ENCODE measurements at regions not wholly inside any gene's neighbourhood (a gene's known extent, or its start where the extent isn't known, plus 50 kb on each side); places are given as distances from the start of the nearest gene placed in this dataset.

- Mint-ChIP-seq H3K4me1 (ENCODE audit: low read depth) (no peaks in the 10 kb centered on the region), H3K4me3 (no peak overlapping the region), H3K27ac (no peak overlapping the region), H3K36me3 (ENCODE audit: low read depth) (no peaks in the 10 kb centered on the region), H3K9me3 (no peaks in the 10 kb centered on the region), H3K27me3 (no peaks in the 10 kb centered on the region)
Observed at GRCh38 chr11:116424615-116425261, 348.0 kb downstream of the BUD13 start.

- H3K4me1 Mint-ChIP-seq (ENCODE audit: low read depth) = no peaks in the 10 kb centered on the region
- H3K27ac Mint-ChIP-seq = no peak overlapping the region
- no peaks in the 10 kb centered on the region for H3K36me3 Mint-ChIP-seq (ENCODE audit: low read depth)
- no peaks in the 10 kb centered on the region for H3K9me3 Mint-ChIP-seq
- no peaks in the 10 kb centered on the region for H3K27me3 Mint-ChIP-seq
- no peak overlapping the region for H3K4me3 Mint-ChIP-seq
Observed at GRCh38 chr11:116422956-116423600, 349.7 kb downstream of the BUD13 start.

GRCh38 chr11:116422556-116422955, 350.2 kb downstream of the BUD13 start:
- H3K4me1 Mint-ChIP-seq (ENCODE audit: low read depth) = no peaks in the 10 kb centered on the region
- no peak overlapping the region for H3K27ac Mint-ChIP-seq
- H3K27me3 Mint-ChIP-seq = no peaks in the 10 kb centered on the region

GRCh38 chr11:116421529-116422185, 351.1 kb downstream of the BUD13 start:
- Mint-ChIP-seq H3K4me1 (ENCODE audit: low read depth) (no peaks in the 10 kb centered on the region), H3K27me3 (no peaks in the 10 kb centered on the region), H3K36me3 (ENCODE audit: low read depth) (no peaks in the 10 kb centered on the region), H3K27ac (no peak overlapping the region), H3K9me3 (no peaks in the 10 kb centered on the region), H3K4me3 (no peak overlapping the region)

More at GRCh38 chr11:116422556-116422955, 350.2 kb downstream of the BUD13 start:
- no peaks in the 10 kb centered on the region for H3K9me3 Mint-ChIP-seq
- no peaks in the 10 kb centered on the region for H3K36me3 Mint-ChIP-seq (ENCODE audit: low read depth)
- H3K4me3 Mint-ChIP-seq = no peak overlapping the region

- no peaks in the 10 kb centered on the region for H3K4me1 Mint-ChIP-seq (ENCODE audit: low read depth)
- H3K9me3 Mint-ChIP-seq = no peaks in the 10 kb centered on the region
- no peaks in the 10 kb centered on the region for H3K27me3 Mint-ChIP-seq
- H3K36me3 Mint-ChIP-seq (ENCODE audit: low read depth) = no peaks in the 10 kb centered on the region
- H3K27ac Mint-ChIP-seq = no peak overlapping the region
- no peak overlapping the region for H3K4me3 Mint-ChIP-seq
Observed at GRCh38 chr11:116420770-116421528, 351.8 kb downstream of the BUD13 start.

- Mint-ChIP-seq H3K27me3 (no peaks in the 10 kb centered on the region), H3K27ac (no peak overlapping the region), H3K9me3 (no peaks in the 10 kb centered on the region), H3K4me3 (no peak overlapping the region), H3K36me3 (ENCODE audit: low read depth) (no peaks in the 10 kb centered on the region), H3K4me1 (ENCODE audit: low read depth) (no peaks in the 10 kb centered on the region)
Observed at GRCh38 chr11:116420030-116420429, 352.8 kb downstream of the BUD13 start.

GRCh38 chr11:116418388-116419041, 354.3 kb downstream of the BUD13 start:
- no peaks in the 10 kb centered on the region for H3K27me3 Mint-ChIP-seq
- H3K36me3 Mint-ChIP-seq (ENCODE audit: low read depth) = no peaks in the 10 kb centered on the region
- no peaks in the 10 kb centered on the region for H3K9me3 Mint-ChIP-seq
- H3K4me3 Mint-ChIP-seq = no peak overlapping the region
- H3K4me1 Mint-ChIP-seq (ENCODE audit: low read depth) = no peaks in the 10 kb centered on the region
- no peak overlapping the region for H3K27ac Mint-ChIP-seq

- no peak overlapping the region for H3K27ac Mint-ChIP-seq
- peaks cover 10% of the 10 kb centered on the region for H3K27me3 Mint-ChIP-seq
Observed at GRCh38 chr11:116416852-116417251, 355.9 kb downstream of the BUD13 start.

GRCh38 chr11:116415095-116415494, 357.7 kb downstream of the BUD13 start:
- Mint-ChIP-seq H3K27me3 (peaks cover 10% of the 10 kb centered on the region), H3K9me3 (no peaks in the 10 kb centered on the region), H3K36me3 (ENCODE audit: low read depth) (no peaks in the 10 kb centered on the region), H3K27ac (no peak overlapping the region), H3K4me3 (no peak overlapping the region), H3K4me1 (ENCODE audit: low read depth) (no peaks in the 10 kb centered on the region)

More at GRCh38 chr11:116416852-116417251, 355.9 kb downstream of the BUD13 start:
- no peak overlapping the region for H3K4me3 Mint-ChIP-seq
- no peaks in the 10 kb centered on the region for H3K9me3 Mint-ChIP-seq
- H3K4me1 Mint-ChIP-seq (ENCODE audit: low read depth) = no peaks in the 10 kb centered on the region
- H3K36me3 Mint-ChIP-seq (ENCODE audit: low read depth) = no peaks in the 10 kb centered on the region

- Mint-ChIP-seq H3K27ac (no peak overlapping the region), H3K4me3 (no peak overlapping the region), H3K9me3 (no peaks in the 10 kb centered on the region), H3K36me3 (ENCODE audit: low read depth) (no peaks in the 10 kb centered on the region), H3K4me1 (ENCODE audit: low read depth) (no peaks in the 10 kb centered on the region), H3K27me3 (peaks cover 10% of the 10 kb centered on the region)
Observed at GRCh38 chr11:116414357-116414880, 358.4 kb downstream of the BUD13 start.

- Mint-ChIP-seq H3K9me3 (no peaks in the 10 kb centered on the region), H3K36me3 (ENCODE audit: low read depth) (no peaks in the 10 kb centered on the region), H3K27ac (no peak overlapping the region), H3K27me3 (peaks cover 10% of the 10 kb centered on the region), H3K4me1 (ENCODE audit: low read depth) (no peaks in the 10 kb centered on the region), H3K4me3 (no peak overlapping the region)
Observed at GRCh38 chr11:116413301-116414242, 359.2 kb downstream of the BUD13 start.

GRCh38 chr11:116412118-116412889, 360.5 kb downstream of the BUD13 start:
- no peak overlapping the region for H3K27ac Mint-ChIP-seq
- H3K36me3 Mint-ChIP-seq (ENCODE audit: low read depth) = no peaks in the 10 kb centered on the region
- no peaks in the 10 kb centered on the region for H3K9me3 Mint-ChIP-seq
- H3K4me1 Mint-ChIP-seq (ENCODE audit: low read depth) = no peaks in the 10 kb centered on the region
- H3K4me3 Mint-ChIP-seq = no peak overlapping the region
- H3K27me3 Mint-ChIP-seq = peaks cover 10% of the 10 kb centered on the region

- no peak overlapping the region for H3K27ac Mint-ChIP-seq
- H3K4me3 Mint-ChIP-seq = no peak overlapping the region
- H3K9me3 Mint-ChIP-seq = no peaks in the 10 kb centered on the region
- H3K4me1 Mint-ChIP-seq (ENCODE audit: low read depth) = no peaks in the 10 kb centered on the region
- peaks cover 10% of the 10 kb centered on the region for H3K27me3 Mint-ChIP-seq
- H3K36me3 Mint-ChIP-seq (ENCODE audit: low read depth) = no peaks in the 10 kb centered on the region
Observed at GRCh38 chr11:116409238-116409637, 363.5 kb downstream of the BUD13 start.

All from stimulated activated naive CD8-positive, alpha-beta T cell treated with anti-CD3 and anti-CD28 coated beads, Interleukin-15, Interleukin-2, amounts not matched to agents 100 ng/mL and 50 ng/mL, for 24 hours (primary cell).